ENCODE measurements at regions not wholly inside any gene's neighbourhood (a gene's known extent, or its start where the extent isn't known, plus 50 kb on each side); places are given as distances from the start of the nearest gene placed in this dataset.

- no peak overlapping the region for H3K27ac ChIP-seq
- no peaks in the 10 kb centered on the region for H3K36me3 ChIP-seq
- no peaks in the 10 kb centered on the region for H3K9me3 ChIP-seq
- 51 to 67% methylated on average over 1 of the region's 1 CpG for WGBS, 2 donors
- no peak for ATAC-seq
- no peaks in the 10 kb centered on the region for H3K4me1 ChIP-seq
- TF ChIP-seq CTCF (IDR thresholded peaks at IDR 0.05) = no peak
- H3K27me3 ChIP-seq = no peaks in the 10 kb centered on the region
- DNase-seq = no peak
- FAIRE-seq = no peak
- intact Hi-C loops (cut with DNase I) = no loop called here
- no peak overlapping the region for H3K4me3 ChIP-seq
Measured at GRCh38 chr6:91045161-91045560, 458.3 kb upstream of the MAP3K7 start.

GRCh38 chr6:91043751-91044150 is 456.9 kb upstream of the MAP3K7 start:
- TF ChIP-seq CTCF (IDR thresholded peaks at IDR 0.05) = no peak

GRCh38 chr6:91042656-91043055 is 455.8 kb upstream of the MAP3K7 start:
- no peak for FAIRE-seq
- 71 to 86% methylated on average over 2 of the region's 2 CpGs for WGBS, 2 donors
- no peak for TF ChIP-seq CTCF (IDR thresholded peaks at IDR 0.05)

More at GRCh38 chr6:91043751-91044150, 456.9 kb upstream of the MAP3K7 start:
- WGBS, 2 donors = 69 to 73% methylated on average over 2 of the region's 2 CpGs
- Histone ChIP-seq H3K36me3 (no peaks in the 10 kb centered on the region), H3K4me3 (no peak overlapping the region), H3K4me1 (no peaks in the 10 kb centered on the region), H3K27me3 (no peaks in the 10 kb centered on the region), H3K27ac (no peak overlapping the region), H3K9me3 (no peaks in the 10 kb centered on the region)
- no peak for ATAC-seq
- no peak for FAIRE-seq
- intact Hi-C loops (cut with DNase I) = no loop called here
- DNase-seq = no peak

GRCh38 chr6:91033964-91034363 is 447.1 kb upstream of the MAP3K7 start:
- 66 to 82% methylated on average over 2 of the region's 2 CpGs for WGBS, 2 donors
- Histone ChIP-seq H3K4me3 (no peak overlapping the region), H3K27me3 (peaks cover 0 to 9% (median 0%) of the 10 kb centered on the region in 4 donors), H3K4me1 (no peaks in the 10 kb centered on the region), H3K9me3 (no peaks in the 10 kb centered on the region), H3K27ac (no peak overlapping the region), H3K36me3 (no peaks in the 10 kb centered on the region)
- intact Hi-C loops (cut with DNase I) = no loop called here
- no peak for FAIRE-seq
- DNase-seq = no peak
- TF ChIP-seq CTCF (IDR thresholded peaks at IDR 0.05) = no peak
- no peak for ATAC-seq

More at GRCh38 chr6:91042656-91043055, 455.8 kb upstream of the MAP3K7 start:
- Histone ChIP-seq H3K4me3 (no peak overlapping the region), H3K36me3 (no peaks in the 10 kb centered on the region), H3K9me3 (no peaks in the 10 kb centered on the region), H3K4me1 (no peaks in the 10 kb centered on the region), H3K27me3 (no peaks in the 10 kb centered on the region), H3K27ac (no peak overlapping the region)
- ATAC-seq (no peak), DNase-seq (no peak)
- intact Hi-C loops (cut with DNase I) = no loop called here

GRCh38 chr6:91031581-91031980 is 444.7 kb upstream of the MAP3K7 start:
- intact Hi-C loops (cut with DNase I) = no loop called here
- no peak for TF ChIP-seq CTCF (IDR thresholded peaks at IDR 0.05)
- Histone ChIP-seq H3K4me3 (no peak overlapping the region), H3K27ac (no peak overlapping the region), H3K27me3 (peaks cover 0 to 9% (median 0%) of the 10 kb centered on the region in 4 donors), H3K9me3 (no peaks in the 10 kb centered on the region), H3K4me1 (no peaks in the 10 kb centered on the region), H3K36me3 (no peaks in the 10 kb centered on the region)
- no peak for DNase-seq
- WGBS, 2 donors = 54 to 67% methylated on average over 4 of the region's 4 CpGs
- FAIRE-seq = no peak
- no peak for ATAC-seq
